Fibroblast of the aortic adventitia (primary cell): ENCODE measurements at regions not wholly inside any gene's neighbourhood (a gene's known extent, or its start where the extent isn't known, plus 50 kb on each side); places are given as distances from the start of the nearest gene placed in this dataset.

ENCODE experiments used
- DNase-seq: peaks from one replicate; pipeline ENCODE4 v3.0.0-alpha.2; 2010; ENCODE audit warnings: low read depth
- H3K4me3 ChIP-seq: 2 replicates; pipeline ENCODE4 v1.5.1; 2011; ENCODE audit warnings: low read depth, mild to moderate bottlenecking, control low read depth, low read length, moderate library complexity
- CTCF ChIP-seq: IDR thresholded peaks from 2 replicates; pipeline ENCODE4 v1.5.1; 2011; ENCODE audit warnings: mild to moderate bottlenecking, low read length, control low read depth, inconsistent platforms; ENCODE audit not compliant: insufficient read depth

GRCh38 chr6:106000935-106001334, 85.2 kb upstream of the PRDM1 start:
- no peak for DNase-seq
- H3K4me3 ChIP-seq, result no peak overlapping the region
- no peak for TF ChIP-seq CTCF

- H3K4me3 ChIP-seq, result no peak overlapping the region
- DNase-seq, result no peak
- no peak for TF ChIP-seq CTCF
Measured at GRCh38 chr6:105997482-105997881, 88.7 kb upstream of the PRDM1 start.

GRCh38 chr6:105995391-105995865, 90.7 kb upstream of the PRDM1 start:
- DNase-seq, result no peak
- peak overlapping the region; percentile 77 for H3K4me3 ChIP-seq
- TF ChIP-seq CTCF, result no peak

GRCh38 chr6:105994591-105995390, 91.3 kb upstream of the PRDM1 start:
- H3K4me3 ChIP-seq, result peak overlapping the region; percentile 77
- TF ChIP-seq CTCF, result no peak
- peak; percentile 69 for DNase-seq

- H3K4me3 ChIP-seq, result peak overlapping the region; percentile 77
- no peak for TF ChIP-seq CTCF
- peak; percentile 46 for DNase-seq
Measured at GRCh38 chr6:105994118-105994590, 92.0 kb upstream of the PRDM1 start.

- DNase-seq, result no peak
- no peak for TF ChIP-seq CTCF
- H3K4me3 ChIP-seq, result peak overlapping the region; percentile 77
Measured at GRCh38 chr6:105993341-105994117, 92.6 kb upstream of the PRDM1 start.
